ENCODE measurements at regions not wholly inside any gene's neighbourhood (a gene's known extent, or its start where the extent isn't known, plus 50 kb on each side); places are given as distances from the start of the nearest gene placed in this dataset.

- DNase-seq (ENCODE audit: low spot score, unreplicated experiment), result no peak
- Mint-ChIP-seq H3K36me3 (ENCODE audit: insufficient read depth) (no peaks in the 10 kb centered on the region), H3K4me3 (ENCODE audit: low read depth) (no peak overlapping the region), H3K9me3 (ENCODE audit: low read depth) (peaks cover 5% of the 10 kb centered on the region), H3K4me1 (ENCODE audit: low read depth) (peaks cover 20% of the 10 kb centered on the region), H3K27ac (no peak overlapping the region), H3K27me3 (no peaks in the 10 kb centered on the region)
- no peak for TF ChIP-seq CTCF (IDR thresholded peaks at IDR 0.05; ENCODE audit: unreplicated experiment)
These were observed 526.1 kb downstream of the KLF12 start for GRCh38 chr13:73608157-73608516.

- Mint-ChIP-seq H3K27me3 (no peaks in the 10 kb centered on the region), H3K27ac (no peak overlapping the region), H3K4me1 (ENCODE audit: low read depth) (peaks cover 20% of the 10 kb centered on the region), H3K36me3 (ENCODE audit: insufficient read depth) (no peaks in the 10 kb centered on the region), H3K4me3 (ENCODE audit: low read depth) (no peak overlapping the region), H3K9me3 (ENCODE audit: low read depth) (no peaks in the 10 kb centered on the region)
- DNase-seq (ENCODE audit: low spot score, unreplicated experiment), result no peak
- no peak for TF ChIP-seq CTCF (IDR thresholded peaks at IDR 0.05; ENCODE audit: unreplicated experiment)
These were observed 526.6 kb downstream of the KLF12 start for GRCh38 chr13:73607489-73608156.

GRCh38 chr13:73603646-73604045 lies 530.6 kb downstream of the KLF12 start:
- Mint-ChIP-seq H3K36me3 (ENCODE audit: insufficient read depth) (no peaks in the 10 kb centered on the region), H3K27me3 (no peaks in the 10 kb centered on the region), H3K9me3 (ENCODE audit: low read depth) (peaks cover 3% of the 10 kb centered on the region), H3K4me1 (ENCODE audit: low read depth) (peaks cover 13% of the 10 kb centered on the region), H3K4me3 (ENCODE audit: low read depth) (no peak overlapping the region), H3K27ac (no peak overlapping the region)
- no peak for TF ChIP-seq CTCF (IDR thresholded peaks at IDR 0.05; ENCODE audit: unreplicated experiment)
- DNase-seq (ENCODE audit: low spot score, unreplicated experiment), result no peak

GRCh38 chr13:73602295-73602694 lies 531.9 kb downstream of the KLF12 start:
- H3K36me3 Mint-ChIP-seq (ENCODE audit: insufficient read depth), result no peaks in the 10 kb centered on the region
- peaks cover 1% of the 10 kb centered on the region for H3K4me1 Mint-ChIP-seq (ENCODE audit: low read depth)
- H3K27me3 Mint-ChIP-seq, result no peaks in the 10 kb centered on the region
- H3K9me3 Mint-ChIP-seq (ENCODE audit: low read depth), result peaks cover 3% of the 10 kb centered on the region
- H3K27ac Mint-ChIP-seq, result no peak overlapping the region
- no peak overlapping the region for H3K4me3 Mint-ChIP-seq (ENCODE audit: low read depth)
- DNase-seq (ENCODE audit: low spot score, unreplicated experiment), result no peak
- no peak for TF ChIP-seq CTCF (IDR thresholded peaks at IDR 0.05; ENCODE audit: unreplicated experiment)

GRCh38 chr13:73601708-73602107 lies 532.5 kb downstream of the KLF12 start:
- Mint-ChIP-seq H3K4me3 (ENCODE audit: low read depth) (no peak overlapping the region), H3K9me3 (ENCODE audit: low read depth) (peaks cover 3% of the 10 kb centered on the region), H3K36me3 (ENCODE audit: insufficient read depth) (no peaks in the 10 kb centered on the region), H3K27me3 (no peaks in the 10 kb centered on the region), H3K27ac (no peak overlapping the region), H3K4me1 (ENCODE audit: low read depth) (no peaks in the 10 kb centered on the region)
- DNase-seq (ENCODE audit: low spot score, unreplicated experiment), result no peak
- no peak for TF ChIP-seq CTCF (IDR thresholded peaks at IDR 0.05; ENCODE audit: unreplicated experiment)

Data from progenitor cell of endocrine pancreas (in vitro differentiated cells).